GM04504 (cell line): ENCODE measurements at regions not wholly inside any gene's neighbourhood (a gene's known extent, or its start where the extent isn't known, plus 50 kb on each side); places are given as distances from the start of the nearest gene placed in this dataset.

Experiments used
- DNase-seq: peaks from one replicate; pipeline ENCODE4 v3.0.0-alpha.2; 2012; ENCODE audit warnings: low read depth

- no peak for DNase-seq
Measured at GRCh38 chr2:54360055-54360792, 95.9 kb upstream of the SPTBN1 start.

DNA sequence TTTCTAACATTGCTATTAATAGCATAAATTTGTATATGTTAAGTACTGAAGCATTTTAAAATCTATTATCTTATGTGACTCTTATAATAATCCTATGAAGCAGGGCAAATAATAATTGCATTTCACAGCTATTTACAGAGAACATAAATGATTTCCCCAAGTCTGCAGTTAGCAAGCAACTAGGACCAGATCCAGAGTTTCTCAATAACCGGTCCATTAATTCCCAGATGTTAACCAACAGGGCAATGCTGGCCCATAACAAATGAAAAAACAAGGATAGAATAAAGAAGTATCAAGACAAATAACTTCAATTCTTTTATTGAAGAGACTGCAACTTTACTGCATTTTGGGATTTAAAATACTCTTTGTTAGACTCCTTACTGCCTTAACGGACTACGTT lies 91.7 kb upstream of the SPTBN1 start:
- no peak for DNase-seq

DNA sequence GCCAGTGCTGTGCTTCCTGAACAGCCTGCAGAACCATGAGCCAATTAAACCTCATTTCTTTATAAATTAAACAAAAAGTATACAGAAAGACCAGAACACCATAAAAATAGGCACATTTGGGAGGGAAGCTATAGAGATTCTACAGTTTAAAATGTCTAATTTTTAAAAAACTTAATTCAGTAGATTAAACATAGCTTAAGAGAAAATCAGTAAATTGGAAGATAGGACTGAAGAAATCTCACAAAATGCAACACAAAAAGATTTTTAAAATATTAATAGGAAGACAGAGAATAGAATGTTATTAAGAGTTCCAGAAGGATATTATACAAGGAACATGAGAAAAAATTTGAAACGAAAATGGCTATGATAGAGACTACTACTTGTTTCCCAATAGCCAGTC lies 90.5 kb upstream of the SPTBN1 start:
- no peak for DNase-seq

DNA sequence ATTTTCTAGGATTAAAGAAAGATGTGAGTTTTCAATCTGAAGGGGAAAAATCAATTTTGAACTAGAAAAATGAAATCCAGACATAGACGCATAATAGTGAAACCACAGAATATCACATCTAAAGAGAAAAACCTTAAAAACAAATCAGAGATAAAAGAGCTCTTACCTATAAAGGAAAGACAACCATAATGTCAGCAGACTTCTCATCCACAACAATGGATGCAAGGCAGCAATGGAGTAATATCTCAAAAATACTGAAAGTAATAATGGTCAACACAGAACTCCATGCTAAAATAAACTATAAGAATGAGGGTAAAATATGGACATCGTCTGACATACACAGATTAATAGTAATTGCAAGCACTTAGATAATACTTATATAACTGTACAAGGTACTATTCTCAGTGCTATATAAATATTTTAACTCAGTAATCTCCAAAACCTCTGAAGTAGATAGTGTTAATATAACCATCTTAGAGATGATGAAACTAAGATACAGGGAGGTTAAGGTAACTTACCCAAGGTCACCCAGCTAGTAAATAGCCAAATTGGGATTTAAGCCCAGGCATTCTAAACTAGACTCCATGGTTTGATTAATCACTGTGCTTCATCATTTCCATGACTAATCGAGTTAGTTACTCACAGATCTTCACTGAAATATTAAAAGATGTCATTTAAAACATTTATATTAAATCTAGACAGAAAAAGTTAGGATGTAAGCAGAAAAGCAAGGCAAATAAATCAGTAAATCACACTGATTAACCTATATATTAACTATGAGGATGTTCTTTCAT lies 89.4 kb upstream of the SPTBN1 start:
- no peak for DNase-seq

DNA sequence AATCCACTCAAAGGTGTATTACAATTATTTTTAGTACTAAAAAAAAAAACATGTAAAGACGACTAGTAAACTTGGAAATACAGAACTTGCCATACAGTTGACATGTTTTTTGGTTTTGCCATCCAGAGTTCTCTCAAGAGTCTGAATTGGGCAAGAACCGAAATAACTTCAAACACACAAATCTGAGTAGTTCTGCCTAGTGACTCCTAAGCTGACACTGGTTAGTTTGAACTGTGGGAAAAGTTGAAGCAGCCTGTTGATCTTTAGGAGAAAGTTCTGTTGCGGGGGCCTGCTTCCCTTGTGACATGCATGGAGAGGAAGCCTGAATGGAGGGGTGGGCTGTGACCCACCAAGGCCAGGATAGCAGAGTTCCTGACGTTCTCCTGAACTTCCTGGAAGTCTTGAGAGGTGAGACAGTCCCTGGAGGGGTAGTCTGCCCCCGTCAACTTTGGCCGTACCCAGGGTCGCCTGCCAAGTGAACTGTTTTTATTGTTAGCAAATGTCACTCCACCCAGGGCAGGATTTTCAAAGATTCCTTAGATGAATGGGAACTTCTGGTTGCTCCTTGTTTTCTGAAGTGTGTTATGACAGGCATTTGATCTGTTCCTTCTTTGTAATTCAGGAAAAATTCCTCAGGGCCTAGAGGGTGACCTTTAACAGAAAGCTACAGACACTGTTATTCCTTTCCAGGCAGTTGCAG lies 85.6 kb upstream of the SPTBN1 start:
- DNase-seq: no peak

DNA sequence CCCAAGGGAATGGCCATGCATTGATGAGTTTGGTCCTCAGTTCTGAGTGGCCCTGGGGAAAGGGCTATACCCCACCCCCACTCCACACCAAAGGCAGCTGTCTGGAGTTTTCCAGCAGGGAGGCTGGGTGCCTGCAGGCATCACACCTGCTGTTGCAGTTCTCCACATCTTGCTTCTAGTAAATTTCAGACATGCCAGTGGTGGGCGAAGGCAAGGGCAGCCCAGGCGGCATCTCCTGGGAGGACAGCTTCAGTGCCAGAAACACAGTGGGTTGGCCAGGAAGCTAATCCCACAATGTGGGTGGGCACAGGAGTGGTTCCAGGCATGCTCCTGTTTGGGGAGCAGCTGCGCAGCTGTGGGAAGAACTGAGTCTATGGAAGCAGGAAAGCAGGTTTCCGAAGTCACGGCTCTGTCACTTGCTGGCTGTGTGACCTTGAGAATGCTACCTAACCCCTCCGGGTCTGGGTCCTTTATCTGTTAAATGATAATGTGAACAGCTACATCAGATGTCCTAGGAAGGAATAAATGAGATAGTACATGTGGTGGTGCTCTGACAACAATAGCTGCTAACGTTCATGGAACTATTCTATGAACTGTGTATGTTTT lies 84.6 kb upstream of the SPTBN1 start:
- no peak for DNase-seq

DNA sequence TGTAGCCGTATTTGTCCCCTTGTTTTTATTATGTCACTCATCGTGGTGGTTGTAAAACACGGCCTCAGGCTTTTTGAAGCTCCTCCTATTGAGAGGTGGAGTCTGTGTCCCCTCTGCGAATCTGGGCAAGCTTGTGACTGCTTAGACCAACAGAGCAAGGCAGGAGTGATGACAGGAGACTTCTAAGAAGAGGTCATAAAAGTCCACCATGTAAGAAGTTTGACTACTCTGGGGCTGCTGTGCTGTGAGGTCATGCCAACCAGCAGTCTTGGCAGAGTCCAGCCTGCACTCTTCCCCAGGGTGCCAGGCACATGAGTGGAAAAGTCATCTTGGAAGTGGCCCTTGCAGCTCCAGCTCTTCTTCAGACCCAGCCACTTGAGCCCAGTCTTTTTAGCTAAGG lies 83.8 kb upstream of the SPTBN1 start:
- no peak for DNase-seq

DNA sequence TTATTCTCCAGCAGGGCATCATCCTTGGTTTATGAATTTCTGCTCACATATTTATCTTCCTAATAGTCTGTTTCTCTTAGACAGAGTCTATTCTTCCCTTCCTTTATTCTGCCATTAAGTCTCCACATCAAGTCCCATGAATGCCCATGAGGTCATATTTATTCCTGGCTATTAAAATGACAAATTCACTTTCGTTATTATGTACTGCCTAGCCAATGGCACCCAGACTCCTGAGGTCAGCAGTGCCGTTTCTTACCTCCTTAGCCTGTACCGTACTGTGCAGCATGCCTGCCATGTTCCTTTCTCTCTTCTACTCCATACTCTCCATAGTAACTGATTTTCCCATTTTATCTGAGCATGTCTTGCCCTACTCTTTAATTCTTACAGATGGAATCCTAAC lies 82.3 kb upstream of the SPTBN1 start:
- DNase-seq: no peak

GRCh38 chr2:54374591-54375364 lies 81.3 kb upstream of the SPTBN1 start:
- DNase-seq: no peak

GRCh38 chr2:54377451-54377850 lies 78.7 kb upstream of the SPTBN1 start:
- DNase-seq: no peak

GRCh38 chr2:54377901-54378493 lies 78.1 kb upstream of the SPTBN1 start:
- no peak for DNase-seq

DNA sequence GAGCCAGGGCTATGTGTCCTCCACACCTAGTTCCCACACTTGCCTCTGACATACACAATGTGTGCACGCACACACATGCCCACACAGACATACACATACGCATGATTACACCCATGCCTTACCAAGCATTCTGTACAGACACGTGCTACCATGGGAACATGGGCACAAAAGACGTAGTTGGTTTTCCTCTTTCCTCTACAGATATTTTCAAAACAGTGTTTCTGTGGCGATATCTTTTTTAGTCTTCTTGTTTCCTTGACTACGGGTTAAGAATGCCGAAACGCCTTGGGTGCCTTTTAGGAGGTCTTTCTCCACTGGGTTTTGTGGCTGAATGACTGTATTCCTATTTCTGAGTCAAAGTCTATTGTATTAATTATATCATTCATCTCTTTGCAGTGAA lies 75.5 kb upstream of the SPTBN1 start:
- DNase-seq: no peak

- no peak for DNase-seq
Measured at GRCh38 chr2:54381293-54381692, 74.8 kb upstream of the SPTBN1 start.

- no peak for DNase-seq
Measured at GRCh38 chr2:54382601-54383000, 73.5 kb upstream of the SPTBN1 start.

DNA sequence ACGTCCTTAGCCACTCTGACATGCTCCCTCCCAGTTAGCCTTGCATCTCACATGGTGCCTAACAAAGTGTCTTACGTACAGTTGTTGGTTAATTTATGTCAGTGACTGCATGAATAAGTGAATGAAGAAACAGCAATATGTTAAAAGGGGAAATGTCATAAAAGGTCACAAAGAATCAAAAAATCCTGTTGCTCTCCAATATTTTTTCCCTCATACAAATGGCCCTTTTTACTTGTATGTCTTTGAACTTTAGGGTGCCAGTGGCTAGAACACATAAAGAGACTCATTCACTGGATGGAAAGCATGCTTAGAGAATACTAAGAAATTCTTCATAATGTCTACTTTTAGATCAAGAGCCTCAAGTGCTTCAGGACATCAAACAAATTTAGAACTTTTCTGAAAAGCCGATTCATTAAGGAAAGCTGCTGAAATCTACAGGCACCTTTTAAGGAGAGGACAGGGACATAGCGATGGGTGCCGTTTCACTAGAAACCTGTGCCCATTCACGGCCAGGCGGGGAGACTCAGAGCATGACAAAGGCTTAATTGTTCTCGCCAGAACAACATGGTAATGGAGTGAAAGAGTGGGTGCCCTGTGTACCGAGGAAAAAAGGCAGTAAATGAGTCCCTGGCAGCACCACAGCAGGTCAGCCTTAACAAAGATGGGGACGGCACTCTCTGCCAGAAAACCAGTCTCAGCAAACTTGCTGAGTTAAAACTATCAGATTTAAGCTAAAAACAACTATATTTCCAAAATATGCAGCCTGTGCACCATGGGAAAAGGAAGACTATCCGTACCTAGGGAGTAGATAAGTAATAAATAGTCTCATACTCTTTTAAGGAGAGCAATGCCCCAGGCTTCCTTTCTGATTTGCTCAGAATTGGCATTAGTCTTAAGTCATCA lies 71.6 kb upstream of the SPTBN1 start:
- no peak for DNase-seq

GRCh38 chr2:54385271-54385670 lies 70.9 kb upstream of the SPTBN1 start:
- DNase-seq: no peak

DNA sequence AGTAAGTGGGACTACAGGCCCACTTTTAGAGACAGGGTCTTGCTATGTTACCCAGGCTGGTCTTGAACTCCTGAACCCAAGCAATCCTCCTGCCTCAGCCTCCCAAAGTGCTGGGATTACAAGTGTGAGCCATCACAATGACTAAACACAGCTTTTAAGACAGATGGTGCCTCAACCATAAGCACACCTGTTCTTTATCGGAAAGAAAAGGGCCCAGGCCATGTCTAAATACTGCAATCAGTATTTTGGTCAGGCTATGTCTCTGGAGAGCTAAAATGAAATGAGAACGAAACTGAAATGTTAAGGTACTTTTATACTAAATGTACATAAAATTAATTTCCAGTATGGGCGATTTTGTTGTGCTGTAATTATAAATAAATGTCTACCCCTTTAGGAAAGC lies 69.5 kb upstream of the SPTBN1 start:
- no peak for DNase-seq

- peak; percentile 72 for DNase-seq
Measured at GRCh38 chr2:54387059-54387991, 68.8 kb upstream of the SPTBN1 start.

DNA sequence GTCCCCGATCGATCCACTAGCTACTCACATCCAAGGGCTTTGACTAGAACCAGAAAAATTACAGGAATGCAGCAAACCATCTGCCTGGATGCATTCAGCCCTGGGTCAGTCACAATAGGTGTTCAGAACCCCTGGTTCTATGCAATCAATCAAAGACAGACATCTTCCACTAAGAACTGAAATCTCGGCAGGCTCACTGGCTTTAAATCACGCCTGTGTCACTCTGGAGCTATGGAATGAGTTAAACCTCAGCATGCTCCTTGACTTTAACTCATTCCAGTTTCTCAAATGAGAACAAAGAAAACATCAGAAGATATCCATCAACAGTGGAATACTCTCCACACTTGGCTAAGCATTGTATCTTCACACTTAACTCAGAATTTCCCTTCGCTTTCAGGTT lies 68.1 kb upstream of the SPTBN1 start:
- no peak for DNase-seq
